Tibial nerve (tissue), 4 donors: ENCODE measurements at regions not wholly inside any gene's neighbourhood (a gene's known extent, or its start where the extent isn't known, plus 50 kb on each side); places are given as distances from the start of the nearest gene placed in this dataset.

Experiments
- CTCF ChIP-seq, 5 experiments: fragments of 200-600 bp in 3 of 5; fragments of 450-650 bp in 2 of 5; sonication (generic) in 3 of 5; IDR thresholded peaks; one replicate each; pipeline ENCODE4 v1.5.1; 2016 to 2019; ENCODE audit warnings: antibody characterized with exemption in 5 of 5, mild to moderate bottlenecking in 3 of 5, moderate library complexity in 2 of 5
- EP300 ChIP-seq, 2 donors: sonication (generic); formaldehyde crosslinking; IDR thresholded peaks; one replicate each; pipeline ENCODE4 v1.6.1; 2017; ENCODE audit warnings: antibody characterized with exemption in 2 of 2, mild to moderate bottlenecking in 1 of 2
- POLR2A ChIP-seq, 2 donors: fragments of 450-650 bp; IDR thresholded peaks; one replicate each; pipeline ENCODE4 v1.6.1; 2017; ENCODE audit warnings: antibody characterized with exemption in 2 of 2, mild to moderate bottlenecking in 2 of 2, moderate library complexity in 2 of 2

GRCh38 chrX:20756585-20756984 lies 489.9 kb upstream of the RPS6KA3 start:
- TF ChIP-seq CTCF (IDR thresholded peaks at IDR 0.05) (no peak), EP300 (IDR thresholded peaks at IDR 0.05) (no peak), POLR2A (IDR thresholded peaks at IDR 0.05) (no peak)
